ENCODE measurements at regions not wholly inside any gene's neighbourhood (a gene's known extent, or its start where the extent isn't known, plus 50 kb on each side); places are given as distances from the start of the nearest gene placed in this dataset.

GRCh38 chr3:153072382-153072781 is 89.6 kb upstream of the RAP2B start:
- DNase-seq = no peak

- no peak for DNase-seq
Observed at GRCh38 chr3:153072856-153073255, 89.2 kb upstream of the RAP2B start.

- DNase-seq = no peak
Observed at GRCh38 chr3:153073636-153074035, 88.4 kb upstream of the RAP2B start.

- DNase-seq = no peak
Observed at GRCh38 chr3:153078826-153079225, 83.2 kb upstream of the RAP2B start.

GRCh38 chr3:153079386-153079785 is 82.6 kb upstream of the RAP2B start:
- no peak for DNase-seq

GRCh38 chr3:153080778-153081240 is 81.2 kb upstream of the RAP2B start:
- no peak for DNase-seq

- peak in 1 of 56 donors; percentile 1 for DNase-seq
Observed at GRCh38 chr3:153084431-153084830, 77.6 kb upstream of the RAP2B start.

GRCh38 chr3:153087595-153088566 is 74.1 kb upstream of the RAP2B start:
- DNase-seq = no peak

- DNase-seq = no peak
Observed at GRCh38 chr3:153089620-153090019, 72.4 kb upstream of the RAP2B start.

- DNase-seq = no peak
Observed at GRCh38 chr3:153090973-153091372, 71.1 kb upstream of the RAP2B start.

- DNase-seq = no peak
Observed at GRCh38 chr3:153093629-153094028, 68.4 kb upstream of the RAP2B start.

- DNase-seq = no peak
Observed at GRCh38 chr3:153094386-153094785, 67.6 kb upstream of the RAP2B start.

- DNase-seq = no peak
Observed at GRCh38 chr3:153095441-153095840, 66.6 kb upstream of the RAP2B start.

- DNase-seq = no peak
Observed at GRCh38 chr3:153096731-153097131, 65.3 kb upstream of the RAP2B start.

- no peak for DNase-seq
Observed at GRCh38 chr3:153097213-153097612, 64.8 kb upstream of the RAP2B start.

GRCh38 chr3:153099131-153099530 is 62.9 kb upstream of the RAP2B start:
- DNase-seq = no peak

GRCh38 chr3:153103406-153103945 is 58.5 kb upstream of the RAP2B start:
- no peak for DNase-seq

GRCh38 chr3:153110041-153110440 is 52.0 kb upstream of the RAP2B start:
- DNase-seq = no peak

GRCh38 chr3:153111016-153111415 is 51.0 kb upstream of the RAP2B start:
- DNase-seq = no peak
